ENCODE measurements at regions not wholly inside any gene's neighbourhood (a gene's known extent, or its start where the extent isn't known, plus 50 kb on each side); places are given as distances from the start of the nearest gene placed in this dataset.

DNA sequence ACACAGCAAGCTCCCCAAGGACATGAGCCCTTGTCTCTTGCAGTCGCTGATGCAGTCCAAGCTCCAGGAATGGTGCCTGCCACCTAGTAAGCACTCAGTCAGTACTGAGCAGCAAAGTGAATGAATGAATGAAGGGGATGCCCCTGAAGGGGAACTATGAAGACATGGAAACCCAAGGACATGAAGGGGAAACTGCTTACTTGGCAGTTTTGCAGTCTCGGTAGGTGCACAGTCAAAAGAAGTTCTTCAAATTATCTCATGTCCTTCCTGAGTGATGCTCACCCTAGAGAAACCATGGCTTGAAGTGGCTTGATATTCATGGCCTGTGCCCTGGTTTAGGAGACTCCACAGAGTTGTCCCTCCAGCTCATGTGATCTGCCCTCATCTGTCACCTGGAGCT lies 102.1 kb upstream of the DLX2 start:
- DNase-seq: no peak

DNA sequence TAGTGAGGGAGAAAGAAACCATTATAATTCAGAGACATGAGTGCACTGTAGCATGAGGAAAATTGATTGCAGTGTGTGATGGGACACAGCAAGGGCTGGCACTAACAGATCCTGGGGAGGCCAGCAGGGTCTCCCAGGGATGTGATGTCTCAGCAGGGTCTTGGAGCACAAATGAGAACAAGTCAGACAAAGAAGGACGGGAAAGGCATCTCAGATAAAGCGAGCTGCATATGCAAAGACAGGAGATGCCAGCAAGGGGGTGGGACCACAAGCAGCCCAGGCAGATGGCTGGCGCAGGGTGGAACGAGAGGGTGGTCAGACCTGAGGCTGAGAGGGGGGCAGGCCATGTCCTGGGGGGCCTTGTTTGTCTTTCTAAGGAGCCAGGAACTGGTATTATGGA lies 102.6 kb upstream of the DLX2 start:
- DNase-seq: no peak

DNA sequence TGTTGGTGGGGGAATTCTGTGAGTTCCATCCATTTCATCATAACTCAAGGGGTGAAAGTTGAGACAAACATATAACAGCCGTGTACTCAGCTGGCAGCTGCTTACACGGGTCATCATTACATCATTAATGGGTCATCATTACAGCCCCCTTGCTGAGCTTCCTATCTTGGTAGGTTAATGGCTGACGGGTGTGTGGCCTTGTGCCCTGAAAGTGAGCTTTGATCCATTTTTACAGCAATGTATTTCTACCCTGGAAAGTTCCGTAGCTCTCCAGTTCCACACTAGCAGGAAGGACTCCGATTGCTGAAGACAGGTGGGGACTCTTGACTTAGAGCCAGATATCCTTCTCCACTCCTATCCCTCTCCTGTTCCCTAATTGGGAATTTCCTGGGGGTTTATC lies 105.2 kb upstream of the DLX2 start:
- no peak for DNase-seq

DNA sequence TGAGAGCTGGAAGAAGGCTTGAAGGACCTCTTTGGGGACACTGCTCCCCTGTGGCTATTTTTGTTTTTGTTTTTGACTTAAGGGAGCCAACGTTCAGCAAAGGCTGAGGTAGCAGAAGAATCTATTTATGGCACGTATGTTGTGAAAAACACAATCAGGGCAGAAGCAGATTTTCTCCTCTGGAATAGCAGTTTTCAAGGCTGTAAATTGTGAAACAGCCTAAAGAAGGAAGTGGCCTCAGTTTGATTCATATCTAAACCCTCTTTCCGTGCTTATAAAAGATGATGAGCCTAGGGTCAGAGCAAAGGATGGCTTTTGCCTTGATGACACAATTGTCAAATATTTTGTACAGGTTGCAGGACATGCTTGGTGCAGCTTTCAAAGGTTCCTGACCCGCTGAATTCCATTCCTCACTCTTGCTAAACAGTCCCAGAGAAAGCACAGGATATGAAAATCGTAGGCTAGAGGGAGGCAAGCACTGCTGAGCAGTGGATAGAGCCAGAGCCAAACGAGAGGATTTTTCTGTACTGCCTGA lies 106.2 kb upstream of the DLX2 start:
- DNase-seq: no peak

DNA sequence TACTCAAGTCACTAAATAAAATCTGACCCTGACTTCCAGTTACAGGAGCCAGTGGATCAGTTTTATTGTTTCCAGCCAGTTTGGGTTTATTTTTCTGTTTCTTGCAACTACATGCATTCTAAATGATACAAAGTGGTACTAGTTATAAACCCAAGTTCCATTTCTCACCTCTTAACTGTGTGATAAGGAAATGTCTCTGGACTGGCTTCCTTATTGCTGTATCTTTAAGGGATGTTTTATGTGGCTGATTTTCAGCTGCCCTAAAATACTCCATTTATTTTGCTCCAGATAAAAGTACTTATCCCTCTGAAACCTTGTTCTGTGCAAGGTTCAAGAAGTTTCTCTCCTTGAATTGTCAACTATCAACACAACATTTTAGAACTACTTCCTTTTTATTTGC lies 107.9 kb upstream of the DLX2 start:
- DNase-seq: no peak

DNA sequence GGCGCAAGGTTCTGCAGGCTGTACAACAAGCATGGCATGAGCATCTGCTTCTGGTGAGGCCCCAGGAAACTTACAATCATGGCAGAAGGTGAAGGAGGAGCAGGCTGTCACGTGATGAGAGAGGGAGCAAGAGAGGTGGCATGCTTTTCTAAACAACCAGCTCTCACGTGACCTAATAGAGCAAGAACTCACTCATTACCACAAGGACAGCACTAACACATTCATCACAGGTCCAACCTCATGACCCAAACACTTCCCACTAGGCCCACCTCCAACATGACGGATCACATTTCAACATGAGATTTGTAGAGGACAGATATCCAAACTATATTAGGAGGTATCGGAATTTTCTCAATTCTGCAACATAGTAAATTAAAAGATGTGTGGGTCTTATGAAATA lies 108.8 kb upstream of the DLX2 start:
- no peak for DNase-seq

DNA sequence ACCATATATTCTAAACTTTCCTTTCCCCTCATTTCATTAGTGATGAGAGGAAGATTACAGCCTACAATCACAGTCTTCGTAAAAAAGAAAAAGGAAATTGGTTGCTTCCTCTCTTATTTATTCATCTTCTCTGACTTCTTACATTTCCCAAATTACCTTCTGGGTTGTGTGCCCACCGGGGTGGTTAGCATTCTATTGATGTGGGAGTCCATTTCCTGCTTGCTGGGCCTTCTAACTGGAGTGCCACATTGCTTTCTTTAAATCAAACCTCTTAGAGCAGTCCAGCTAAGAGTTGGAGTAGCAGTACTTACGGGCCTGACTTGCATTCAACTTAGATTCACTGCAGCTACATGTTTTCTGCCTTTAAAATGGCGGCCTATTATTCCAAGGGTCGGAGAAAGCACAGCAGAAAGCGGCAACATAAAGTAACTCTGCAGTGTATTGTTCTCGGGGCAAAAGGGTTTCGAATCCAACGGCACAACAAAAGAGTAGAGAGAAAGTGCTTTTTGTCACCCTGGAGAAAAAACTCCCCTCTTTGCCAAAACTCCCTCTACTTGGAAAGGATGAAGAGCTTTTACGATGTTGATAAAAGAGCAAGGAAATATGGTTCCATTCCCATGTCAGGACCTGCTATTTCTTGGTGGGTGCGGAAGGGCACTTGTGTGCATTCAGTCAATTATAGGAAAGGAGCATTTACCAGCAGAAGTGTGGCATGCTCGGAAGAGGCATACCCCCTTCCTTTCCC lies 110.6 kb upstream of the DLX2 start:
- DNase-seq: no peak

DNA sequence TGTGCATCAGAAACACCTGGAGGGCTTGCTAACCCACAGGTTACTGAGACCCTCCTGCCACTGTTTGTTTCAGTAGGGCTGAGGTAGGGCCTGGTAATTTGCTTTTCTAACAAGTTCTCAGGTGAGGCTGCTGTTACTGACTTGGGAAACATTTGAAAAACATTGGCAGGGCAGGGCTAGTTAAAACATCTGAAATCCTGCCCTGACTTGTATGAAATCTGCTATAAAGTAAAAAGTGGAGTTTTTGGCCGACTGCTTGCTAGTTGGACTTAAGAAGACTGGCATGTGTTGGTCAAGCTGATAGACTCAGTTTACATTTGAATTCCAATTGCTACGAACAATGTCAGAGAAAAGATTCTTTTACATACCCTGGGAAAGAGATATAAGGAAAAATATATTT lies 111.6 kb upstream of the DLX2 start:
- no peak for DNase-seq

DNA sequence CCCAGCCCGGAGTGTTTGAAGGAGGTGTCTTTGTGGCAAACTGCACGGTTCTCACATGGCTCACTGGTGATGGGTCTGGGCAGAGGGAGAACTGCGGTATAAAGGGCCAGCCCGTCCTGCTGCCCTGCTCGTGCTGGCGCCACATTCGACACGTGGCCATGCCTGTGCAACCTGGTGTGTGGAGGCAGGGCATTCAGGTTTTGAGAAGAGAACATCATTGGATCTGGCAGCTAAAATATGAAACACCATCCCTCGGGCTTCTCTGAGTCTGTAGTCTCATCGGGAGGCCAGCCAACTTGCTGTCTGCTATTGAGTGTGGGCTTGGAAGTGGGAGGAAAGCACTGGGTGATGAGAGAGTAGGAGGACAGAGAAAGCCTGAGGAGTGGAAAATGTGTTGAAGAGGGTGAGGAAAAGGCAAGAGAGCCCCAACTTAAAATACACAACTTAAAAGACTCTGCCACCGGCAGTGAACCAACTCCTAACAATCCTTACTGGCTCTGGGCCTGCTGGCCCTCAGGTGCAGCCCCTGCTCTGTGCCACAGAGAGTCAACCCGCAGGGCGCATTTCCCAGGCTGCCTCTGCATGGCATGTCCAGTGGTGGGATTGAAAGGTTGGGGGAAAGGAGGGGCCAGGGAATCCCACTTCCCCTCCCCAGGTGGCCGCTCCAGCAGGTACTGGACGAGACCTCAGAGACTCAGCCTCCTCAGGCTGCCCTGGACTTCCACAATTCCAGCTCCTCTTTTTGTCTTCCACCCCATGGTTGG lies 112.7 kb upstream of the DLX2 start:
- DNase-seq: no peak

DNA sequence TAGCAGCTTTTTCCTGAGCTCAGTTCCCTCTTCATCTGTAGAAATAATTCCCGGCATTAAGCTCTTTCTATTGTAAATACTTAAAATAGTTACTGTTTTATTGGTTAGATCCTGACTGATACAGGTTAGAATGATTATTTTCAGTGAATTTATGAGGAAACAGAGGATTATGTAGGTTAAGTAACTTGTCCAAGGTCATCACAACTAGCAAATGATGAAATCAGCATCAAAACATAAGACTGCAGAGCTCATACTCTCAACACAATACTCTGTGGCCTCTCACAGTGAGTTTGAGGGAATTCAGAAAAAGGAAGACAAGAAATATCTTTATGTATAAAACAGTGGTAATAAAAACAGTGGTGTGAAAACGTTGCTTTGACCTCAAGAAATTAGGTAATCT lies 113.2 kb upstream of the DLX2 start:
- DNase-seq: no peak

DNA sequence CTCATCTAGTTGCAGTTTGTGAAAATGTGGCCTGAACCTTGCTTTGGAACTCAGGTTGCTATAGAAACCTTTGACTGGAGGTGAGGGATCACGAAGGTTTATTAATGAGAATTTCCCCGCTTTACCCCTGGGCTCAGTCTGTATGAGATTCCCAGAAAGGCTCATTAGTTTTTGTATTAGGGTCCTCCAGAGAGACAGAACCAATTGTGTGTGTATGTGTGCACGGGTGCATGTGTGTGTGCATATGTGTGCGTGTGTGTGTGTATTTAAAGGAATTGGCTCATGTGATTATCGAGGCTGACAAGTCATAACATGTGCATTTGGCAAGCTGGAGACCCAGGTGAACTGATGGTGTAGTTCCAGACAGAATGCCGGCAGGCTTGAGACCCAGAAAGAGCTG lies 113.8 kb upstream of the DLX2 start:
- DNase-seq: no peak

DNA sequence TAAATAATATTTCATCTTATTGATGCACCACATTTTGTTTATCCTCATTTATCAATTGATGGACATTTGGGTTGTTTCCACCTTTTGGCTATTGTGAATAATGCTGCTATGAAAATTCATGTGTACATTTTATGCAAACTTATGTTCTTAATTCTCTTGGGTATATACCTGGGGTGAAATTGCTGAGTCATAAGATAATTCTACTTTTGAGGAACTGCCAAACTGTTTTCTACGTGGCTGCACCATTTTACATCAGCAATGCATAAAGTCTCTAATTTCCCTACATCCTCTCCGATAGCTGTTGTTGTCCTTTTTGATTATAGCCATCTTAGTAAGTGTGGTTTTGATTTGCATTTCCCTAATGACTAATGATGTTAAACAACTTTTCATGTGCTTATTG lies 116.5 kb upstream of the DLX2 start:
- no peak for DNase-seq

DNA sequence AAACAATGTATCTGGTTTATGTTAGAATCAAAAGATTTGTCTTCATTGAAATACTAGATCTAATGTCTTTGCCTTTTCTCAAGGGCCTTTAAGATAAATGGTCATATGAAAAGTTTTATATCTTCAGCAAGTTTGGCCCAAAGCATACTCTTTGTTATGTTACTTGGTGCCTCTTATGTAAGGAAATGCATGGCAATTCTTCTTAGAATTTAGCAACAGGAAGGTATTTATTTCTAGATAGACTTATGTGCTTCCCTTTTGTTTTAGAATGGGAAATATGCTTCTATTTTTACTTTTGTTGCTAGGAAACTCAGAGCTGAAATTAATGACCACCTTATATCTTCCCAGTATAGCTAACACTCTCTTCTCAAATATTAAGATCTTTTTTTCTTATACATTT lies 117.4 kb upstream of the DLX2 start:
- DNase-seq: no peak

DNA sequence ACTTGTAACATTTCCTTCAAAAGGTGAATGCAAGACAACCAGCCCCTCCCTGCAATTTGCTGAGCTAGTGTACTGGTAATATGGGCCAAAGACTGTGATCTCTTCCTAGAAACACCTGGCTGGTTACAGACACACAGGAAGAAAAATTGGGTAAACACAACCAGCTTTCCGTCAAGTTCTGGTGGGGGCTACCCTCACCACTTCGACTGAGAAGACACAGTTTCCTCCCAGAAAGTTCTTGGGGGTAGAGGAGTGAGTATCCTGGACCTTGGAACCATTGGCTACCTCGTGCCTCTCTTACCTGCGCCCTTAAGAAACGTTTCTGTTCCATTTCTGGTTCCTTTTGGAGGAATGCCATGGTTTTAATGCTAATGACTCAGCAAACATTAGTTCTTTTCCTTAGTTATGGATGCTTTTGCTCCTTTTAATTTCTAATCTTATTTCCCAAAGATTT lies 120.9 kb upstream of the DLX2 start:
- DNase-seq: no peak

DNA sequence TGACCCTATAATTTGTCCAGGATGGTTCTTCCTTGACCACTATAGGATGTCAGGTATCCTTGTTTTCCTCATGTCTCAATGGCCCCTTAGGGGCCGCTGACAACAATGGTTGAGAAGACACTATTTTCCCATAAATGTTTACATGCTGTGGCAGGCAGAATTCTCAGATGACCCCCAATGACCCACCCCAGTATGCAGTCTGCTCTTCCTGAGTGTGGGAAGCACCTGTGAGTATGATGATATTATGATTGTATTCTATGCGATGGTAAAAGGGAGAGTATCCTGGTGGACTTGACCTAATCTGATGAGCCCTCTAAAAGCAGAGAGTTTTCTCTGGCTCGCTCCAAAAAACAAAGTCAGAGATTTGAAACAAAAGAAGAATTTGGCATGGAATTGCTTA lies 123.1 kb upstream of the DLX2 start:
- DNase-seq: no peak

DNA sequence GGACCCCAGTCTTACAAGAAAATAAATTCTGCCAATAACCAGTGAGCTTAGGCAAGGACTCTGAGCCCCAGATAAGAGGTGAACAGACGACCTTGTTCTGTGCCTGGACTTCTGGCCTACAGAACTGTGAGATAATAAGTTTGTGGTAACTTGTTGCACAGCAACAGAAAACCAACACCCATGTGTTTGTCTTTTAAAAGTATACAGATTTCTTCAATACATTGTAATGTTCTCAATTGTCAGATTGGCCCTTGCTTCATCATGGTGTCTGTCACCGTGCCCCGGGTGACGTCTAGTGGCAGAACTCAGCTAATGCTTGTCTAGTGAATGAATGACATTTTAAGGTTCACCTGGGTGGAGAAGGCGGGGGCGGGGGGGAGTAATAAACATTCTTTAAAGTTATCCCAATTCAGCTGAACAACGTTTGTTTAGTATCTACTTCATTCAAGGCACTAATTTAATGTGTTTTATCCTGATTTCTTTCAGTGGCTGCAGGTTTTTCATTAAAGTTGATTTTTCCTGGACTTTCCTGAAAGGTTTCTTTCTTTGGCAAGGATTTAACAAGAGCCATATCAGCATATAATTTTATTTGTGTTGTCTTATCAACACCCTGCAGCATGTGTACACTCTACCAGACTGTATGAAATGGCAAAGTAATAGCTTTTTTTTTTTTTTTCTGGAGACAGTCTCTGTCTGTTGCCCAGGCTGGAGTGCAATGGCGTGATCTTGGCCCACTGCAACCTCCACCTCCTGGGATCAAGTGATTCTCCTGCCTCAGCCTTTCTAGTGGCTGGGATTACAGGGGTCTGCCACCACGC lies 123.8 kb upstream of the DLX2 start:
- peak; percentile 48 for DNase-seq

DNA sequence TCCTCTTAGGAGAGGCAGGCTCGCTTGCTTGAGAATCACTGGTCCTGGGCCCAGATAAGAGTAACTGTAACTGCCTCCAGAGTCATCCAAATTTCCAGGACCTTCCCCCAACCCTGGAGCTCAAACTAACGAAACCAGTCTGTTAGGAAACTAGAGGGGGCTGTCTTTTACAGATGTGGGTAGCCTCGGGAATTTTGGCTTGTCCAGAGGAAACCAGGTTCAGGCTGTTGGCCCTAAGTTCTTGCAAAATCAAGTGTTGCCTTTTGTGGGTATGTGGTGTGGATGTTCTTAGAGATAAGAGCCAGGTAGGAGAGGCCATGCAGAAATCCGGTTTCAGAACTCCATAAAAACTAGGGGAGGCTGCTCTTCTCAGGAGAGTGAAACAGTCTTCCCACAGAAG lies 125.0 kb upstream of the DLX2 start:
- DNase-seq: no peak

DNA sequence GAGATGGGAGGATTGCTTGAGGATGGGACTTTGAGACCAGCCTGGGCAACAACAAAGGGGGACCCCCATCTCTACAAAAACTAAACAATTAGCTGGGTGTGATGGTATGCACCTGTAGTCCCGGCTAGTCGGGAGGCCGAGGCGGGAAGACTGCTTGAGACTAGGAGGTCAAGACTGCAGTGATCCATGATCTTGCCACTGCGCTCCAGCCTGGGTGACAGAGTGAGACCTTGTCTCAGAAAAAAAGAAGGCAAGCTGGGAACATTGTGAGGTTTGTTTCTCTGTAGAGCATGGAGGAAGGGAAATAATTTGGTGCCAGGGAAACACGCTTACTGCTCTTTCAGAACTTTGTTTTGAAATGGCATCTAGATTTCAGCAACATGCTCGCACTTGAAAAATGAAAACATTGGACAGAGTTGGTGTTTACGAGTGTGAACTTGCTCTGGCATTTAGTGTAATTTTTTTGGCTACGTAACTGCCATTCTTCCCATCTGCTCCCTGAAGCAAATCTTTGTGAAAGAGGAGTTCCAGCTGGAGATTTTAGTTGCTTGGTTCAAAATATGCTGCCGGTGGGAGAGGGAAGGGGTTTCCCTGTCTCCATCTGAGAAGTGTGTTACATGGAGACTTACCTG lies 125.6 kb upstream of the DLX2 start:
- DNase-seq: no peak

DNA sequence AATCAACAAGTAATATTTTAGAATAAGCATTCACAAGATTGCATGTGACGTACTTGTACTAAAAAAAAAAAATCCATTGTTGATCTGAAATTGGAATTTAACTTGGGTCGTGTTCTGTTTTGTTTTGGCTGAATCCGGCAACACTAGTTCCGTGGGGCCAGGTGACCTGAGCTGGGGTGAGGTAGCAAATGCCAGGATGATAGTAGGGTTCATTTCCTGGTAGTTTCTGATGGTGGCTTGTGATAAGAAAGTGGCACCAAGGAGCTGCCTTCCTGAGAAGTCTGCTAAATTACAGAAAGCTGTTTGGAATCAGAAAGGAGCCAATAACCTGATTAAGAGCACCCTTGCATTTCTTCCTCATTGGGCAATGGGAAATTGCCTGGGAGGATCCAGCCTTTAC lies 126.4 kb upstream of the DLX2 start:
- no peak for DNase-seq

DNA sequence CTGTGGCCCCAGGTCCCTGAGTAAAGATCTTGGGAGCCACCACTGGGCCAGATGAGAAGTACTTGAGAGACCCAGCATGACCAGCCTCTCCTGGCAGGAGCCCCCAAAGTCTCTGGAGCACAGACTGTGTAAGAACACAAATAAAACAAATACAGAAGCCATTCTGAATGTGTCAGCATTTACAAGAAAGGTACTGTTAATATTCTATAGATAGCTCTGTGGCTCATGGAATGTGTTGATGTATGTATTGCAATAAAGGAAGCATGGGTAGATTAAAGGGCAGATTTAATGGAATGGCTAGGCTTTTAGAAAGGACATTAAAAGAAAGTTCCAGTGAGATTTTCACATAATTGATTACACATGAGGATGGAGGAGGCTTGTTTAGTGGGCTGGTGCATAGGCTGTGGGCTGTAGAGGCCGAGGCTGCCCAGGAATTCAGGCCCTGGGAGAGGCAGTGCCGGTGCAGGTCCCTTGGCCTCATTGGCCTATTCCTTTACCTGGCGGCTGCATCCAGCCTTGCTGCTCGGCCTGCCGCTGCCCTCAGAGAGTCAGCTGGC lies 127.7 kb upstream of the DLX2 start:
- DNase-seq: no peak

DNA sequence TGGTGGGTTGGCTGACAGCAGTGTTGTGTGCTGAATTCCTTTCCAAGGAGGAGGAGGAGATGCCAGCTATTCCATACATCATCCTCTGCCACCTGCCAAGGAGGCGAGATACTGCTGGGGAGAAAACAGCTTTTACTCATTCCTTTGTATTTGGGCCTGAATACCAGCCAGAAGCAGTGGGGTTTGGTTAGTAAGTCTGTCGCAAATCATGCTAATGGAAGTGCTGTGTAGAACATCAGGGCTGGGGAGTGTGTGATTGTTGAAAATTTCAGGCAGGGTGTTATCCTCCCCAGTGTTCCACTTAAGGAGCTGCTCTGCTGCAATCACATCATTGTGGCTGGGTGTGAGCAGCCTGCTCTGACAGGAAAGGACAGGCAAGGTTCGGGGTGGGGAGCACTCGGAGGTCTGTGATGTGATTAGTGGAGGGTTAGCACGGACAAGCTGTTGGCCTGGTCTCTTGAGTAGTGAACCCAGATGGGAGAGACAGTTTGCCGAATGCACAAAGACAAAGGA lies 128.2 kb upstream of the DLX2 start:
- no peak for DNase-seq

DNA sequence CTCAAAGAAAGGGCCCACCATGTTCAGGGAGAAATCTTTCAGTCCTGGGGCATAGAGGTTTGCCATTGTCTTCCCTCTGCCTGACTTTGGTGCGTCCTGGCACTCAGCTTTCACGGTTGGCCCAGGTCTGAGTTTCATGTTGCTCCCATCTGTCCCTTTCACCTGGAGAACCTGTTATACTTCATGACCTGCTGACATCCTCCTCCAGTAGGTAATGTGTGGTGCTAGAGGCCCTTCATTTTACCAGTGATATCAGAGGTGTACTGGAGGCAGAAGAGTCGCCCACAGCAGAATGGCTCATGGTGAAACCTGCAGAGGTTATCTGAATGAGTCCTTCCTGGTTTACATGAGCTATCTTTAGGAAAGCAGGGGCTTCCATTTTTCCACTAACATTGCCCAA lies 128.8 kb upstream of the DLX2 start:
- no peak for DNase-seq
